ENCODE measurements at regions not wholly inside any gene's neighbourhood (a gene's known extent, or its start where the extent isn't known, plus 50 kb on each side); places are given as distances from the start of the nearest gene placed in this dataset.

DNA sequence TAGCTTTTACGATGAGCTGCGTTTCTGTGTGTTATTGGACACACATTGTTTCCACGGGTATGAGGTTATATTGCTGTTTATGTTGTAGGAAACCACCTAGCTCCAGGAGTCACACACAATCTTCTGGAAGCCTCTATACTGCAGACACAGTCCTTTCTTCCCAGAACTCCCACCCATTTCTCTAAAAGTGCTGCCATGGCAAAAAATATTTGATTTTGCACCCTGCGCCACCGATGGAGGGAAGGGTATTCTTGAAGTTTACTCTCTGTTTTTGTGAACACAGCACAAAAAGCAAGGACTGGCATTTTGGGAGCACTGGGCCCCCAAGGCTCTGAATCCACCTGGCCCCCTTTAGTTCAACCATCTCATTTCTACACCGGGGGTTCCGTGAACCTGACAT lies 187.5 kb downstream of the ICE1 start:
- TF ChIP-seq, protein P1, sequence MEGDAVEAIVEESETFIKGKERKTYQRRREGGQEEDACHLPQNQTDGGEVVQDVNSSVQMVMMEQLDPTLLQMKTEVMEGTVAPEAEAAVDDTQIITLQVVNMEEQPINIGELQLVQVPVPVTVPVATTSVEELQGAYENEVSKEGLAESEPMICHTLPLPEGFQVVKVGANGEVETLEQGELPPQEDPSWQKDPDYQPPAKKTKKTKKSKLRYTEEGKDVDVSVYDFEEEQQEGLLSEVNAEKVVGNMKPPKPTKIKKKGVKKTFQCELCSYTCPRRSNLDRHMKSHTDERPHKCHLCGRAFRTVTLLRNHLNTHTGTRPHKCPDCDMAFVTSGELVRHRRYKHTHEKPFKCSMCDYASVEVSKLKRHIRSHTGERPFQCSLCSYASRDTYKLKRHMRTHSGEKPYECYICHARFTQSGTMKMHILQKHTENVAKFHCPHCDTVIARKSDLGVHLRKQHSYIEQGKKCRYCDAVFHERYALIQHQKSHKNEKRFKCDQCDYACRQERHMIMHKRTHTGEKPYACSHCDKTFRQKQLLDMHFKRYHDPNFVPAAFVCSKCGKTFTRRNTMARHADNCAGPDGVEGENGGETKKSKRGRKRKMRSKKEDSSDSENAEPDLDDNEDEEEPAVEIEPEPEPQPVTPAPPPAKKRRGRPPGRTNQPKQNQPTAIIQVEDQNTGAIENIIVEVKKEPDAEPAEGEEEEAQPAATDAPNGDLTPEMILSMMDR (IDR thresholded peaks at IDR 0.05; ENCODE audit: low read depth, low read length), result no peak

DNA sequence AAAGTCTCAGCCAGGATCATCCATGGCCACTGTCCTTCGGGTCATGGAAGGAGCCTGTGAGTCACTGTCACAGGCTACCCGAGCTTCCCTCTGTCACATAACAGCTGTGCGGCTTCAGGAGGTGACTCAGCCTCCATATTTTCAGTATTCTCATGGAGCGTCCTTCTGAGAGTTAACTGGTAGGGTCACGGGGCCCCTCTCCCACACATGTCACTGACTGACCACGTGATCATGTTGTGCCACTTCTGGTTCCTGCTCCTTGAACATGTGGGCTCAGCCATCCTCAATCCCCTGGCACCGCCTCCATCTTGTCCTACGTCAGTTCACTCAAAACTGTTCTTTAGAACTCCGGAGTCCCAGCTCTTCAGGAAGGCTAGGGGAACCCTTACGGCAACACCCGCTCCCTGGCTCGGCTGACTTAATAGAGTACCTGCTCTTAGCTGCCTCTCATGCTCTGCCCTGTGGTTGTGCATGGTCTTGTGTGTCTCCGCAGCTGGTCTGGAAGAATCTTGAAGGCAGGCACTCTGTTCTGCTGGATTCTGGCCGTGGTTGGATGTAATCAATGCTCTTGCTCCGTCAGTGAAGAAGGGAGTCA lies 182.8 kb downstream of the ICE1 start:
- no peak for DNase-seq (ENCODE audit: extremely low read depth, low read depth)
- TF ChIP-seq, protein P1 (IDR thresholded peaks at IDR 0.05; ENCODE audit: low read depth, low read length), result no peak

More for the DNA sequence above, 187.5 kb downstream of the ICE1 start:
- DNase-seq (ENCODE audit: extremely low read depth, low read depth), result no peak

DNA sequence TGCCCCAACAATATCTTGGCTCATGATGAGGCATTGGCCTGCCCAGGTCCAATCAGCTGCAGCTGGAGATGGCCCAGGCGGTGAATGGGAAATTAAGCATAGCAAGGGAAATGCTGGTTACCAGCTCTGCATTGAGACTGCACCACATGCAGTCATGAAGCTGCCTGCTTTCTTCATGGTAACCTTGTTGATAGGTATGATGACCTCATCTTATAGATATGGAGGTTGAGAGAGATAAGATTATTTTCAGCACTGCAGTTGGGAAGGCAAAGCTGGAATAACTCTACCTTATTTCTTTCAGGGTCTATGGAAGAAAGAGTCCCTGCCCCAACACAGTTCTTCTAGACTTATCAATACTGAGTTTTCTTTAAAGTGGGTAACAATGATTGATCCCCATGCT lies 180.1 kb downstream of the ICE1 start:
- DNase-seq (ENCODE audit: extremely low read depth, low read depth), result no peak
- TF ChIP-seq, protein P1 (IDR thresholded peaks at IDR 0.05; ENCODE audit: low read depth, low read length), result no peak

DNA sequence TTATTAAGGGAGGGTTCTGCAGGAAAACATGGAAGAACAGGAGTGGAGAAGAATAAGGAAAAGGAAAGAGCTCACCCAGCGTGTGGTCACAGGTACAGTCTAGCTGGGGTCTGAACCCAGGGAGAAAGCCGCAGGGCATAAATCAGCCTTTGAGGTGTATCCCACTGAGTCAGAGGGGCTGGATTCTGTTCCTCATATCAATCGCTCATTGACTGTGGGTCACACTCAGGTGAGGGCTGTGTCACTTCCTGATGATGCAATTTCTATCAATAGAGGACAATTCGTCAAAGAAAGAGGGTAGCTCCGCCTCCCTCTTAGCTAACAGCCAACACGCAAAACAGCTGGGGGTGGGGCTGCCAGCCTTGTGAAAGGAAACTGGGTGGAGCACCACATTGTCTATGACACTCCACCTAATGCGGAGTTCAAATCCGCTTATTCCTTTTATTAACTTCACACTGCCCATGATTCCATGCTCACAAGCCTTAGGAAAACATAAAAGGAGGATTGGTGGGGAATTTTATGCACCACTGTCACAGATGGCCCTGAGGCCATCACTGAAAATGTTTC lies 176.2 kb downstream of the ICE1 start:
- no peak for DNase-seq (ENCODE audit: extremely low read depth, low read depth)
- TF ChIP-seq, protein P1 (IDR thresholded peaks at IDR 0.05; ENCODE audit: low read depth, low read length), result no peak

DNA sequence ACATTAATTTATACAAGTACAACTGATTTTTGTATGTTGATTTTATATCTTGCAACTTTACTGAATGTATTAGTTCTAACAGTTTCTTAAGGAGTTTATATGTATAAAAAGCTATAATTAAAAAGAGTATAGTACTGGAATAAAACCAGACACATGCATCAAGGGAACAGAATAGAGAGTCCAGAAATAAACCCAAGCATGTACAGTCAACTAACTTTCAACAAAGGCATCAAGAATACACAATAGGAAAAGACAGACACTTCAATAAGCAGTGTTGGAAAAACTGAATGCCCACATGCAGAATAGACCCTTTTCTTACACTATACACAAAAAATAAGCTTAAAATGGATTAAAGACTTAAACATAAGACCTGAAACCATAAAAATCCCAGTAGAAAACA lies 170.9 kb downstream of the ICE1 start:
- TF ChIP-seq, protein P1 (IDR thresholded peaks at IDR 0.05; ENCODE audit: low read depth, low read length), result no peak
- DNase-seq (ENCODE audit: extremely low read depth, low read depth), result no peak

DNA sequence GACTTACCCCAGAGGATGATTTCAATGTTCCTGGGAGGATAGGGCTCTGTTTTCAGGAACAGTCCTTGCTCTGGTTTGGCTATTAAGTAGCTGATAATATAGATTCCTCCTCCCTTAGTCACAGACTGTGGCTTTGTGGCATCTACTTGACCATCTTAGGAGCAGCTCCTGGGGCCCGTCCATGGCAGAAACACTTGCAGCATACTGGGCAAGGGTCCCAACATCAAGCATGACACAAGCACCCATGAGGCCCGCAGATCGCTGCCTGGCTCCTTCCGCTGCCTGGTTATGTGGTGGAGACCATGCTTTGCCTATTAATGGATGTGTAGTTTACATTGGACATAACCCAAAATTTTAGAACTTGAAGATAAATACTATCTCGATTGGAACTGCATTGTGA lies 170.1 kb downstream of the ICE1 start:
- TF ChIP-seq, protein P1 (IDR thresholded peaks at IDR 0.05; ENCODE audit: low read depth, low read length), result no peak
- no peak for DNase-seq (ENCODE audit: extremely low read depth, low read depth)

DNA sequence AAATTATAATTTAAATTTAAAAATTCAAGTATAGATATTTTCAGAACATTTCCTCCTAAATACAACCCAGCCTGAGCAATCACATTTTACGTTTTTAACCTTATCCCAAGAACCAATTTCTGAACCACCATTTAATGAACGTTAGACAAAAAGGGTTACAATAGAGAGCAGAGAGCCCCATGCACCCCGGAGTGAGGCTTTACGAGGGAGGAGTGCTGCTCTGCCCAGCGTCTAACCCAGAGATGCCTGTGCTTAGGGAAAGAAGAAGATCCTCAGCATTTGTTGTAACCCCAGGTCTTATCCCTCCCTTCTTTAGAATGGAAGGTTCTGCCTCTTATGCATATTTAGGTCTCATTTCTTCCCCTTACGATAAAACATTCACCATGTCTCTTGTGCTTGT lies 169.1 kb downstream of the ICE1 start:
- no peak for DNase-seq (ENCODE audit: extremely low read depth, low read depth)
- TF ChIP-seq, protein P1 (IDR thresholded peaks at IDR 0.05; ENCODE audit: low read depth, low read length), result no peak
